ENCODE measurements at regions not wholly inside any gene's neighbourhood (a gene's known extent, or its start where the extent isn't known, plus 50 kb on each side); places are given as distances from the start of the nearest gene placed in this dataset.
"Not testable (repeated sequence)": the region's sequence is repeated elsewhere in the genome, so short reads cannot be mapped to it uniquely, and the experiment has no call there.

GRCh38 chr4:24209131-24209530 is 319.3 kb upstream of the PPARGC1A start:
- Histone ChIP-seq H3K27me3 (ENCODE audit: control insufficient read depth, insufficient read depth, low read length) (no peaks in the 10 kb centered on the region), H3K9me3 (ENCODE audit: control insufficient read depth, low read length) (no peaks in the 10 kb centered on the region), H3K4me3 (ENCODE audit: low read length) (no peak overlapping the region), H3K9ac (ENCODE audit: low read length) (no peak overlapping the region), H3K36me3 (ENCODE audit: control insufficient read depth, insufficient read depth, low read length) (no peaks in the 10 kb centered on the region), H3K4me1 (ENCODE audit: control insufficient read depth, insufficient read depth, low read length) (no peaks in the 10 kb centered on the region)

GRCh38 chr4:24208691-24209090 is 318.8 kb upstream of the PPARGC1A start:
- Histone ChIP-seq H3K27me3 (ENCODE audit: control insufficient read depth, insufficient read depth, low read length) (no peaks in the 10 kb centered on the region), H3K9ac (ENCODE audit: low read length) (no peak overlapping the region), H3K36me3 (ENCODE audit: control insufficient read depth, insufficient read depth, low read length) (no peaks in the 10 kb centered on the region), H3K9me3 (ENCODE audit: control insufficient read depth, low read length) (no peaks in the 10 kb centered on the region), H3K4me3 (ENCODE audit: low read length) (no peak overlapping the region), H3K4me1 (ENCODE audit: control insufficient read depth, insufficient read depth, low read length) (no peaks in the 10 kb centered on the region)

- not testable (repeated sequence) for H3K9me3 ChIP-seq (ENCODE audit: control insufficient read depth, low read length); H3K4me3 ChIP-seq (ENCODE audit: low read length); H3K9ac ChIP-seq (ENCODE audit: low read length); H3K27me3 ChIP-seq (ENCODE audit: control insufficient read depth, insufficient read depth, low read length); H3K36me3 ChIP-seq (ENCODE audit: control insufficient read depth, insufficient read depth, low read length); H3K4me1 ChIP-seq (ENCODE audit: control insufficient read depth, insufficient read depth, low read length)
These were observed 314.9 kb upstream of the PPARGC1A start for GRCh38 chr4:24204708-24205107.

- Histone ChIP-seq H3K9ac (ENCODE audit: low read length) (no peak overlapping the region), H3K4me1 (ENCODE audit: control insufficient read depth, insufficient read depth, low read length) (no peaks in the 10 kb centered on the region), H3K27me3 (ENCODE audit: control insufficient read depth, insufficient read depth, low read length) (no peaks in the 10 kb centered on the region), H3K4me3 (ENCODE audit: low read length) (no peak overlapping the region), H3K36me3 (ENCODE audit: control insufficient read depth, insufficient read depth, low read length) (no peaks in the 10 kb centered on the region), H3K9me3 (ENCODE audit: control insufficient read depth, low read length) (no peaks in the 10 kb centered on the region)
These were observed 314.1 kb upstream of the PPARGC1A start for GRCh38 chr4:24203926-24204325.

- Histone ChIP-seq H3K36me3 (ENCODE audit: control insufficient read depth, insufficient read depth, low read length) (no peaks in the 10 kb centered on the region), H3K9me3 (ENCODE audit: control insufficient read depth, low read length) (no peaks in the 10 kb centered on the region), H3K27me3 (ENCODE audit: control insufficient read depth, insufficient read depth, low read length) (no peaks in the 10 kb centered on the region), H3K4me1 (ENCODE audit: control insufficient read depth, insufficient read depth, low read length) (no peaks in the 10 kb centered on the region), H3K9ac (ENCODE audit: low read length) (no peak overlapping the region), H3K4me3 (ENCODE audit: low read length) (no peak overlapping the region)
These were observed 312.7 kb upstream of the PPARGC1A start for GRCh38 chr4:24202579-24202978.

- Histone ChIP-seq H3K27me3 (ENCODE audit: control insufficient read depth, insufficient read depth, low read length) (no peaks in the 10 kb centered on the region), H3K9ac (ENCODE audit: low read length) (no peak overlapping the region), H3K4me1 (ENCODE audit: control insufficient read depth, insufficient read depth, low read length) (no peaks in the 10 kb centered on the region), H3K9me3 (ENCODE audit: control insufficient read depth, low read length) (no peaks in the 10 kb centered on the region), H3K36me3 (ENCODE audit: control insufficient read depth, insufficient read depth, low read length) (no peaks in the 10 kb centered on the region), H3K4me3 (ENCODE audit: low read length) (no peak overlapping the region)
These were observed 308.1 kb upstream of the PPARGC1A start for GRCh38 chr4:24197955-24198354.

- Histone ChIP-seq H3K4me3 (ENCODE audit: low read length) (no peak overlapping the region), H3K4me1 (ENCODE audit: control insufficient read depth, insufficient read depth, low read length) (no peaks in the 10 kb centered on the region), H3K9ac (ENCODE audit: low read length) (no peak overlapping the region), H3K36me3 (ENCODE audit: control insufficient read depth, insufficient read depth, low read length) (no peaks in the 10 kb centered on the region), H3K27me3 (ENCODE audit: control insufficient read depth, insufficient read depth, low read length) (no peaks in the 10 kb centered on the region), H3K9me3 (ENCODE audit: control insufficient read depth, low read length) (no peaks in the 10 kb centered on the region)
These were observed 306.9 kb upstream of the PPARGC1A start for GRCh38 chr4:24196785-24197184.

GRCh38 chr4:24195991-24196736 is 306.3 kb upstream of the PPARGC1A start:
- Histone ChIP-seq H3K36me3 (ENCODE audit: control insufficient read depth, insufficient read depth, low read length) (no peaks in the 10 kb centered on the region), H3K9me3 (ENCODE audit: control insufficient read depth, low read length) (no peaks in the 10 kb centered on the region), H3K27me3 (ENCODE audit: control insufficient read depth, insufficient read depth, low read length) (no peaks in the 10 kb centered on the region), H3K9ac (ENCODE audit: low read length) (no peak overlapping the region), H3K4me3 (ENCODE audit: low read length) (no peak overlapping the region), H3K4me1 (ENCODE audit: control insufficient read depth, insufficient read depth, low read length) (no peaks in the 10 kb centered on the region)

- Histone ChIP-seq H3K9ac (ENCODE audit: low read length) (no peak overlapping the region), H3K4me3 (ENCODE audit: low read length) (no peak overlapping the region), H3K36me3 (ENCODE audit: control insufficient read depth, insufficient read depth, low read length) (no peaks in the 10 kb centered on the region), H3K4me1 (ENCODE audit: control insufficient read depth, insufficient read depth, low read length) (no peaks in the 10 kb centered on the region), H3K27me3 (ENCODE audit: control insufficient read depth, insufficient read depth, low read length) (no peaks in the 10 kb centered on the region), H3K9me3 (ENCODE audit: control insufficient read depth, low read length) (no peaks in the 10 kb centered on the region)
These were observed 302.3 kb upstream of the PPARGC1A start for GRCh38 chr4:24192018-24192641.

- H3K9ac ChIP-seq (ENCODE audit: low read length): no peak overlapping the region
These were observed 301.2 kb upstream of the PPARGC1A start for GRCh38 chr4:24190761-24191695.

GRCh38 chr4:24188459-24188858 is 298.6 kb upstream of the PPARGC1A start:
- Histone ChIP-seq H3K9me3 (ENCODE audit: control insufficient read depth, low read length) (no peaks in the 10 kb centered on the region), H3K9ac (ENCODE audit: low read length) (no peak overlapping the region), H3K4me1 (ENCODE audit: control insufficient read depth, insufficient read depth, low read length) (no peaks in the 10 kb centered on the region), H3K4me3 (ENCODE audit: low read length) (no peak overlapping the region), H3K36me3 (ENCODE audit: control insufficient read depth, insufficient read depth, low read length) (no peaks in the 10 kb centered on the region), H3K27me3 (ENCODE audit: control insufficient read depth, insufficient read depth, low read length) (no peaks in the 10 kb centered on the region)

More at GRCh38 chr4:24190761-24191695, 301.2 kb upstream of the PPARGC1A start:
- H3K27me3 ChIP-seq (ENCODE audit: control insufficient read depth, insufficient read depth, low read length): no peaks in the 10 kb centered on the region
- H3K36me3 ChIP-seq (ENCODE audit: control insufficient read depth, insufficient read depth, low read length): no peaks in the 10 kb centered on the region
- H3K9me3 ChIP-seq (ENCODE audit: control insufficient read depth, low read length): no peaks in the 10 kb centered on the region
- no peaks in the 10 kb centered on the region for H3K4me1 ChIP-seq (ENCODE audit: control insufficient read depth, insufficient read depth, low read length)
- no peak overlapping the region for H3K4me3 ChIP-seq (ENCODE audit: low read length)

GRCh38 chr4:24186466-24186865 is 296.6 kb upstream of the PPARGC1A start:
- H3K4me1 ChIP-seq (ENCODE audit: control insufficient read depth, insufficient read depth, low read length): no peaks in the 10 kb centered on the region
- no peaks in the 10 kb centered on the region for H3K9me3 ChIP-seq (ENCODE audit: control insufficient read depth, low read length)
- no peaks in the 10 kb centered on the region for H3K27me3 ChIP-seq (ENCODE audit: control insufficient read depth, insufficient read depth, low read length)
- no peak overlapping the region for H3K4me3 ChIP-seq (ENCODE audit: low read length)
- H3K9ac ChIP-seq (ENCODE audit: low read length): no peak overlapping the region
- no peaks in the 10 kb centered on the region for H3K36me3 ChIP-seq (ENCODE audit: control insufficient read depth, insufficient read depth, low read length)

Measured in mucosa of stomach (tissue), 1 donor.